ENCODE measurements at regions not wholly inside any gene's neighbourhood (a gene's known extent, or its start where the extent isn't known, plus 50 kb on each side); places are given as distances from the start of the nearest gene placed in this dataset.

GRCh38 chr1:58238846-58239245 is 307.7 kb downstream of the OMA1 start:
- Histone ChIP-seq H3K4me1 (replicated peaks; ENCODE audit: insufficient read depth) (no peaks in the 10 kb centered on the region), H4K20me1 (ENCODE audit: insufficient read depth) (no peaks in the 10 kb centered on the region), H3K9me3 (ENCODE audit: insufficient read depth, low read depth) (no peaks in the 10 kb centered on the region), H3K9me2 (ENCODE audit: insufficient read depth) (no peaks in the 10 kb centered on the region), H2AFZ (no peak overlapping the region), H3K36me3 (ENCODE audit: low read depth) (no peaks in the 10 kb centered on the region), H3K27ac (no peak overlapping the region), H3K4me3 (no peak overlapping the region), H3K4me2 (no peak overlapping the region), H3K79me2 (ENCODE audit: low read depth) (no peaks in the 10 kb centered on the region), H3F3A (ENCODE audit: insufficient read depth, low read depth) (no peaks in the 10 kb centered on the region), H3K27me3 (ENCODE audit: insufficient read depth, low read depth) (peaks cover 25% of the 10 kb centered on the region)
- CTCF ChIA-PET, result no interaction called here
- DNase-seq, result no peak
- intact Hi-C loops (cut with micrococcal nuclease; ENCODE audit: unreplicated experiment), result no loop called here
- no peak for TF ChIP-seq EZH2 (IDR thresholded peaks at IDR 0.05; ENCODE audit: low read depth)
- no peak for TF ChIP-seq CTCF (conservative IDR thresholded peaks at IDR 0.05)
- no TSS peak for BruUV-seq (replicated peaks)
- POLR2A ChIA-PET (ENCODE audit: unreplicated experiment), result no interaction called here

- no peaks in the 10 kb centered on the region for H3K4me1 ChIP-seq (replicated peaks; ENCODE audit: insufficient read depth)
- H3K27ac ChIP-seq, result no peak overlapping the region
- ChIA-PET POLR2A (ENCODE audit: unreplicated experiment) (no interaction called here), CTCF (no interaction called here)
- no peak overlapping the region for H3K4me3 ChIP-seq
- no TSS peak for BruUV-seq (replicated peaks)
- no peaks in the 10 kb centered on the region for H3K9me2 ChIP-seq (ENCODE audit: insufficient read depth)
- H3K27me3 ChIP-seq (ENCODE audit: insufficient read depth, low read depth), result peaks cover 19% of the 10 kb centered on the region
- H3K4me2 ChIP-seq, result no peak overlapping the region
- intact Hi-C loops (cut with micrococcal nuclease; ENCODE audit: unreplicated experiment), result no loop called here
- no peaks in the 10 kb centered on the region for H3F3A ChIP-seq (ENCODE audit: insufficient read depth, low read depth)
- TF ChIP-seq CTCF (conservative IDR thresholded peaks at IDR 0.05) (no peak), EZH2 (IDR thresholded peaks at IDR 0.05; ENCODE audit: low read depth) (no peak)
- H2AFZ ChIP-seq, result no peak overlapping the region
- H3K79me2 ChIP-seq (ENCODE audit: low read depth), result no peaks in the 10 kb centered on the region
- no peaks in the 10 kb centered on the region for H3K36me3 ChIP-seq (ENCODE audit: low read depth)
- H3K9me3 ChIP-seq (ENCODE audit: insufficient read depth, low read depth), result no peaks in the 10 kb centered on the region
- no peaks in the 10 kb centered on the region for H4K20me1 ChIP-seq (ENCODE audit: insufficient read depth)
- no peak for DNase-seq
Measured at GRCh38 chr1:58233729-58234128, 312.8 kb downstream of the OMA1 start.

- no peak for DNase-seq
- Histone ChIP-seq H3K36me3 (ENCODE audit: low read depth) (no peaks in the 10 kb centered on the region), H3K4me1 (replicated peaks; ENCODE audit: insufficient read depth) (no peaks in the 10 kb centered on the region), H3K79me2 (ENCODE audit: low read depth) (no peaks in the 10 kb centered on the region), H2AFZ (no peak overlapping the region), H3K27me3 (ENCODE audit: insufficient read depth, low read depth) (no peaks in the 10 kb centered on the region; the same call in 1 of the 2 replicates), H3K27ac (no peak overlapping the region), H3K9me3 (ENCODE audit: insufficient read depth, low read depth) (no peaks in the 10 kb centered on the region), H3F3A (ENCODE audit: insufficient read depth, low read depth) (no peaks in the 10 kb centered on the region), H4K20me1 (ENCODE audit: insufficient read depth) (no peaks in the 10 kb centered on the region), H3K4me3 (no peak overlapping the region), H3K4me2 (no peak overlapping the region), H3K9me2 (ENCODE audit: insufficient read depth) (no peaks in the 10 kb centered on the region)
- POLR2A ChIA-PET (ENCODE audit: unreplicated experiment), result no interaction called here
- BruUV-seq (replicated peaks), result no TSS peak
- TF ChIP-seq EZH2 (IDR thresholded peaks at IDR 0.05; ENCODE audit: low read depth) (no peak), CTCF (conservative IDR thresholded peaks at IDR 0.05) (no peak)
- intact Hi-C loops (cut with micrococcal nuclease; ENCODE audit: unreplicated experiment), result no loop called here
- CTCF ChIA-PET, result no interaction called here
Measured at GRCh38 chr1:58231204-58231603, 315.3 kb downstream of the OMA1 start.

All from PC-9 (cell line).